Endodermal cell (in vitro differentiated cells): ENCODE measurements at regions not wholly inside any gene's neighbourhood (a gene's known extent, or its start where the extent isn't known, plus 50 kb on each side); places are given as distances from the start of the nearest gene placed in this dataset.

Experiments used
- DNase-seq: peaks from one replicate; pipeline ENCODE4 v3.0.0-alpha.2; 2017
- H3K27ac ChIP-seq: 2 replicates; pipeline ENCODE4 v1.5.1; 2013; ENCODE audit warnings: mild to moderate bottlenecking, low read depth, low read length, moderate library complexity
- H3K27me3 ChIP-seq: 2 replicates; pipeline ENCODE4 v1.6.1; 2013; ENCODE audit warnings: mild to moderate bottlenecking, low read length, moderate library complexity; ENCODE audit not compliant: insufficient read depth, control insufficient read depth, poor library complexity, severe bottlenecking
- H3K36me3 ChIP-seq: 2 replicates; pipeline ENCODE4 v1.7.0; 2013; ENCODE audit warnings: mild to moderate bottlenecking, low read length, moderate library complexity; ENCODE audit not compliant: control insufficient read depth, insufficient read depth
- H3K4me1 ChIP-seq: one replicate; pipeline ENCODE4 v1.7.0; 2013; ENCODE audit warnings: low read length; ENCODE audit not compliant: control insufficient read depth, insufficient read depth
- H3K4me3 ChIP-seq: 2 replicates; pipeline ENCODE4 v1.5.1; 2013; ENCODE audit warnings: mild to moderate bottlenecking, low read length, moderate library complexity
- H3K9ac ChIP-seq: 2 replicates; pipeline ENCODE4 v1.6.1; 2013; ENCODE audit warnings: mild to moderate bottlenecking, low read length, moderate library complexity; ENCODE audit not compliant: poor library complexity, severe bottlenecking; ENCODE audit errors: extremely low read depth
- H3K9me3 ChIP-seq: 2 replicates; pipeline ENCODE4 v1.6.1; 2013; ENCODE audit warnings: mild to moderate bottlenecking, low read length, moderate library complexity; ENCODE audit not compliant: control insufficient read depth
- H3K27ac Mint-ChIP-seq: 2 replicates; pipeline ENCODE4 v1.8.0; 2020; ENCODE audit warnings: mixed read lengths
- H3K27me3 Mint-ChIP-seq: 2 replicates; pipeline ENCODE4 v1.8.0; 2021; ENCODE audit warnings: mild to moderate bottlenecking, mixed read lengths; ENCODE audit not compliant: insufficient read depth
- H3K36me3 Mint-ChIP-seq: 2 replicates; pipeline ENCODE4 v1.8.0; 2020; ENCODE audit warnings: low read depth, mixed read lengths
- H3K4me1 Mint-ChIP-seq: 2 replicates; pipeline ENCODE4 v1.8.0; 2020; ENCODE audit warnings: mixed read lengths
- H3K4me3 Mint-ChIP-seq: 2 replicates; pipeline ENCODE4 v1.8.0; 2020; ENCODE audit warnings: mild to moderate bottlenecking, moderate library complexity, mixed read lengths
- H3K9me3 Mint-ChIP-seq: 2 replicates; pipeline ENCODE4 v1.8.0; 2020; ENCODE audit warnings: mild to moderate bottlenecking, mixed read lengths
- WGBS, 2 experiments: methylation state at CpG; one replicate each; pipeline versions ENCODE4 v1.1.5 to v1.1.7; 2013; ENCODE audit warnings: missing lambda C conversion rate in 2 of 2, mixed read lengths in 1 of 2; ENCODE audit not compliant: insufficient coverage in 1 of 2, insufficient read length in 1 of 2; 5-methylcytosine and 5-hydroxymethylcytosine counted together
- TF ChIP-seq, protein P1 (sequence below): fragments of 200-600 bp; sonication (generic); conservative IDR thresholded peaks from 2 replicates; pipeline ENCODE4 v1.5.0; 2021; ENCODE audit warnings: antibody characterized with exemption, mild to moderate bottlenecking

DNA sequence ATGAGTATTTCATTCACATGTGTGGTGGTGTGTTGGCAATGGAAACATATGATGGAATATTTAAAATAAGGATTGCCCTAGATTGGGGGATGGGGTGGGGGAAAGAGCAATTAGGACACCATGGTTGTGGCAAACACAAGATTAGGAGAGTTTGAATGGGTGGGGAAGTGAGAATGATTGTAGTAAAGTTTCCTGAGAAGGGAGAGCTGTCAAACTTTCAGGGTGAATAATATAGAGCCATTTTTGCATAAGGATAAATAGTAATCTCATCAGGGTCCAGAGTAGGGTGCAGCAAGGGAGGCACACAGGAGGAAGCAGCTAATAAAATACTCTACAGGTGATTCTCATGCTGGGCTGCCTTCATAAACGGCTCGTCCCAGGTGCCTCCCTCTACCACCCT, 294.9 kb upstream of the MARCKS start:
- TF ChIP-seq, protein P1, sequence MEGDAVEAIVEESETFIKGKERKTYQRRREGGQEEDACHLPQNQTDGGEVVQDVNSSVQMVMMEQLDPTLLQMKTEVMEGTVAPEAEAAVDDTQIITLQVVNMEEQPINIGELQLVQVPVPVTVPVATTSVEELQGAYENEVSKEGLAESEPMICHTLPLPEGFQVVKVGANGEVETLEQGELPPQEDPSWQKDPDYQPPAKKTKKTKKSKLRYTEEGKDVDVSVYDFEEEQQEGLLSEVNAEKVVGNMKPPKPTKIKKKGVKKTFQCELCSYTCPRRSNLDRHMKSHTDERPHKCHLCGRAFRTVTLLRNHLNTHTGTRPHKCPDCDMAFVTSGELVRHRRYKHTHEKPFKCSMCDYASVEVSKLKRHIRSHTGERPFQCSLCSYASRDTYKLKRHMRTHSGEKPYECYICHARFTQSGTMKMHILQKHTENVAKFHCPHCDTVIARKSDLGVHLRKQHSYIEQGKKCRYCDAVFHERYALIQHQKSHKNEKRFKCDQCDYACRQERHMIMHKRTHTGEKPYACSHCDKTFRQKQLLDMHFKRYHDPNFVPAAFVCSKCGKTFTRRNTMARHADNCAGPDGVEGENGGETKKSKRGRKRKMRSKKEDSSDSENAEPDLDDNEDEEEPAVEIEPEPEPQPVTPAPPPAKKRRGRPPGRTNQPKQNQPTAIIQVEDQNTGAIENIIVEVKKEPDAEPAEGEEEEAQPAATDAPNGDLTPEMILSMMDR = no peak
- no peak overlapping the region for H3K27ac ChIP-seq
- DNase-seq = no peak
- H3K9me3 ChIP-seq = no peaks in the 10 kb centered on the region
- Mint-ChIP-seq H3K9me3 (no peaks in the 10 kb centered on the region), H3K27me3 (peaks cover 14% of the 10 kb centered on the region), H3K27ac (no peak overlapping the region), H3K4me3 (no peak overlapping the region), H3K4me1 (peaks cover 20% of the 10 kb centered on the region), H3K36me3 (no peaks in the 10 kb centered on the region)
- no peak overlapping the region for H3K4me3 ChIP-seq
- H3K4me1 ChIP-seq = peaks cover 4% of the 10 kb centered on the region
- WGBS, 2 experiments = 89% methylated on average over 2 of the region's 2 CpGs; no CpG with 5 or more reads in 1 of the 2 experiments
- no peaks in the 10 kb centered on the region for H3K36me3 ChIP-seq
- H3K27me3 ChIP-seq = peaks cover 12% of the 10 kb centered on the region
- H3K9ac ChIP-seq = no peak overlapping the region

DNA sequence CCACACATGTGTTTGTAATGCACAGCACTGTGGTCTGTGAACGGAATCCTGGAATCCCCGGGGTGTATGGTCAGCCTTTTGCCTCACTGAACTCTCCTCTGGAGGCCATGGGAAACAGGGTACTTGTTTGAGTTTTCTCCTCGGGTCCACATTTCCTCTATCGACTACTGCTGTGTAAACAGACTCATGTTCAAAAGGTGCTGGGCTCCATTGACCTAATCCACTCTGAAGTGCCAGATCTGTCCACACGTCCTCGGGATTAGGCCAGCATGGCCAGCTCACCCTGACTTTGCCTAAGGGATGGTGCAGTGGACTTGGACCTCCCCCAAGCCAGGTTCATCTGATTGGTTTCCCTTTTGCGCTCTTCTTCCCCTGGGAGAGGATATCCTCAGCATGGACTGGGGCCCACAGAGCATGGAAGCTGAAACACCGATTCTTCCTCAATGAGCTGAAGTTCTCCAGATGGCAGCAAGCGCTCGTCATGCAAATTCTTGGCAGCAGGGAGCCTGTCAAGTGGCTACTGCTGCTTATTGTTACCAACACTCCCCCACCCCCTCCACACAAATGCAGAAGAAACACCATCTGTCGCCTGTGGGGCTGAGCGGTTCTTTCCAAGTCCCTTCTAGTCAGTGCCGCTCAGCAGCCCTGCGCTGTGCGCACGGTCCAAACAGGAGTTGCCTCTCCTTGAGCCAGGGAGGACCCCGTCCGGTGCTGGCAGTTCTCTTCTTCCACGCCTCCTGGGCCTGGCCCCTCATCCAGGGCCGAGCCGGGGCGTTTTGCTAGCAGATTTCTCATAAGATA, 292.6 kb upstream of the MARCKS start:
- Histone ChIP-seq H3K27me3 (peaks cover 12% of the 10 kb centered on the region), H3K36me3 (no peaks in the 10 kb centered on the region), H3K4me3 (peak overlapping the region; percentile 32), H3K9ac (no peak overlapping the region), H3K4me1 (peaks cover 4% of the 10 kb centered on the region), H3K9me3 (no peaks in the 10 kb centered on the region), H3K27ac (peak overlapping the region; percentile 93)
- H3K4me1 Mint-ChIP-seq = peaks cover 20% of the 10 kb centered on the region
- peak; percentile 93 for DNase-seq
- no peaks in the 10 kb centered on the region for H3K36me3 Mint-ChIP-seq
- peaks cover 14% of the 10 kb centered on the region for H3K27me3 Mint-ChIP-seq
- TF ChIP-seq, protein P1 = peak; percentile 27
- no peaks in the 10 kb centered on the region for H3K9me3 Mint-ChIP-seq
- WGBS, 2 experiments = 9 to 15% methylated on average over 14 to 22 of the region's 22 CpGs
- H3K4me3 Mint-ChIP-seq = peak overlapping the region; percentile 48
- peak overlapping the region; percentile 16 for H3K27ac Mint-ChIP-seq

DNA sequence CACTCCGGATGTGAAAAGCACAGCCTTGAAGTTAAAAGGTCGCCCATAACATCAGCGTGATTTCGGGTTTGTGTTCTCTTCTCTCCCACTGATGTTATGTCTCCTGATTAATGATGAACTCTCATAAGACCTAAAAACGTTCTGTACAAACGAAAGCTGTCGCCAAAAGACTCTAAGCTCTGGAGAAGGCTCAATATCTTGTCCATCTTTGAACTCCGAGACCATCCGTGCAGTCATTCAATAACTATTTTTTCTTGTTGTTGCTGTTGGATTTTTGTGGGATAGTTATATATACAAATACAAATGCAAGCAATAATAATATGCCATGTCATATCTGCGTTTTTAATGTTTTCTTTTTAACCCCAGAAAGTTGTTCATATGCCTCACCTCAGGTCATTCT, 291.8 kb upstream of the MARCKS start:
- Mint-ChIP-seq H3K27ac (no peak overlapping the region), H3K27me3 (peaks cover 14% of the 10 kb centered on the region), H3K4me3 (peak overlapping the region; percentile 48), H3K9me3 (no peaks in the 10 kb centered on the region), H3K4me1 (peaks cover 20% of the 10 kb centered on the region), H3K36me3 (no peaks in the 10 kb centered on the region)
- H3K27ac ChIP-seq = peak overlapping the region; percentile 93
- H3K4me3 ChIP-seq = no peak overlapping the region
- no peak for DNase-seq
- TF ChIP-seq, protein P1 = no peak
- no peak overlapping the region for H3K9ac ChIP-seq
- 63 to 67% methylated on average over 8 to 9 of the region's 10 CpGs for WGBS, 2 experiments
- H3K36me3 ChIP-seq = no peaks in the 10 kb centered on the region
- peaks cover 4% of the 10 kb centered on the region for H3K4me1 ChIP-seq
- H3K9me3 ChIP-seq = no peaks in the 10 kb centered on the region
- H3K27me3 ChIP-seq = peaks cover 12% of the 10 kb centered on the region
